ENCODE measurements at regions not wholly inside any gene's neighbourhood (a gene's known extent, or its start where the extent isn't known, plus 50 kb on each side); places are given as distances from the start of the nearest gene placed in this dataset.

- TF ChIP-seq CTCF (IDR thresholded peaks at IDR 0.05) (no peak), POLR2A (IDR thresholded peaks at IDR 0.05) (no peak)
Measured at GRCh38 chr4:18749391-18749790, 727.8 kb upstream of the LCORL start.

Data from testis (tissue), 2 donors.